ENCODE measurements at regions not wholly inside any gene's neighbourhood (a gene's known extent, or its start where the extent isn't known, plus 50 kb on each side); places are given as distances from the start of the nearest gene placed in this dataset.

- Mint-ChIP-seq H3K27ac (ENCODE audit: unreplicated experiment) (no peak overlapping the region), H3K4me3 (no peak overlapping the region), H3K27me3 (ENCODE audit: low read depth) (peaks cover 20% of the 10 kb centered on the region), H3K9me3 (no peaks in the 10 kb centered on the region), H3K4me1 (no peaks in the 10 kb centered on the region), H3K36me3 (ENCODE audit: low read depth) (no peaks in the 10 kb centered on the region)
- no peak for TF ChIP-seq CTCF (conservative IDR thresholded peaks at IDR 0.05)
- DNase-seq (ENCODE audit: low read depth, low spot score): no peak
Observed at GRCh38 chr16:5776876-5777275, 679.3 kb upstream of the EEF2KMT start.

- no peak overlapping the region for H3K27ac Mint-ChIP-seq (ENCODE audit: unreplicated experiment)
- peaks cover 20% of the 10 kb centered on the region for H3K27me3 Mint-ChIP-seq (ENCODE audit: low read depth)
- no peaks in the 10 kb centered on the region for H3K9me3 Mint-ChIP-seq
- H3K4me3 Mint-ChIP-seq: no peak overlapping the region
- no peak for TF ChIP-seq CTCF (conservative IDR thresholded peaks at IDR 0.05)
- no peaks in the 10 kb centered on the region for H3K4me1 Mint-ChIP-seq
- H3K36me3 Mint-ChIP-seq (ENCODE audit: low read depth): no peaks in the 10 kb centered on the region
- DNase-seq (ENCODE audit: low read depth, low spot score): no peak
Observed at GRCh38 chr16:5775916-5776315, 678.3 kb upstream of the EEF2KMT start.

- no peak overlapping the region for H3K27ac Mint-ChIP-seq (ENCODE audit: unreplicated experiment)
- H3K4me3 Mint-ChIP-seq: no peak overlapping the region
- H3K9me3 Mint-ChIP-seq: no peaks in the 10 kb centered on the region
- H3K27me3 Mint-ChIP-seq (ENCODE audit: low read depth): peaks cover 11% of the 10 kb centered on the region
- no peak for TF ChIP-seq CTCF (conservative IDR thresholded peaks at IDR 0.05)
- DNase-seq (ENCODE audit: low read depth, low spot score): no peak
- no peaks in the 10 kb centered on the region for H3K36me3 Mint-ChIP-seq (ENCODE audit: low read depth)
- no peaks in the 10 kb centered on the region for H3K4me1 Mint-ChIP-seq
Observed at GRCh38 chr16:5770118-5770517, 672.5 kb upstream of the EEF2KMT start.

GRCh38 chr16:5769513-5769912 is 671.9 kb upstream of the EEF2KMT start:
- Mint-ChIP-seq H3K27ac (ENCODE audit: unreplicated experiment) (no peak overlapping the region), H3K4me1 (no peaks in the 10 kb centered on the region), H3K27me3 (ENCODE audit: low read depth) (peaks cover 11% of the 10 kb centered on the region), H3K9me3 (no peaks in the 10 kb centered on the region), H3K36me3 (ENCODE audit: low read depth) (no peaks in the 10 kb centered on the region), H3K4me3 (no peak overlapping the region)
- DNase-seq (ENCODE audit: low read depth, low spot score): no peak
- TF ChIP-seq CTCF (conservative IDR thresholded peaks at IDR 0.05): no peak

GRCh38 chr16:5768445-5768844 is 670.9 kb upstream of the EEF2KMT start:
- H3K4me3 Mint-ChIP-seq: no peak overlapping the region
- no peaks in the 10 kb centered on the region for H3K4me1 Mint-ChIP-seq
- no peaks in the 10 kb centered on the region for H3K36me3 Mint-ChIP-seq (ENCODE audit: low read depth)
- DNase-seq (ENCODE audit: low read depth, low spot score): no peak
- H3K9me3 Mint-ChIP-seq: no peaks in the 10 kb centered on the region
- H3K27me3 Mint-ChIP-seq (ENCODE audit: low read depth): peaks cover 11% of the 10 kb centered on the region
- H3K27ac Mint-ChIP-seq (ENCODE audit: unreplicated experiment): no peak overlapping the region
- no peak for TF ChIP-seq CTCF (conservative IDR thresholded peaks at IDR 0.05)

GRCh38 chr16:5763176-5763575 is 665.6 kb upstream of the EEF2KMT start:
- H3K27me3 Mint-ChIP-seq (ENCODE audit: low read depth): peaks cover 35% of the 10 kb centered on the region
- no peak for TF ChIP-seq CTCF (conservative IDR thresholded peaks at IDR 0.05)
- H3K36me3 Mint-ChIP-seq (ENCODE audit: low read depth): no peaks in the 10 kb centered on the region
- no peak overlapping the region for H3K4me3 Mint-ChIP-seq
- H3K27ac Mint-ChIP-seq (ENCODE audit: unreplicated experiment): no peak overlapping the region
- no peaks in the 10 kb centered on the region for H3K4me1 Mint-ChIP-seq
- no peak for DNase-seq (ENCODE audit: low read depth, low spot score)
- no peaks in the 10 kb centered on the region for H3K9me3 Mint-ChIP-seq
